Uterus (tissue), 3 donors: ENCODE measurements at regions not wholly inside any gene's neighbourhood (a gene's known extent, or its start where the extent isn't known, plus 50 kb on each side); places are given as distances from the start of the nearest gene placed in this dataset.
"Not testable (repeated sequence)": the region's sequence is repeated elsewhere in the genome, so short reads cannot be mapped to it uniquely, and the experiment has no call there.

Source experiments
- DNase-seq, 2 donors: peaks; one replicate each; pipeline ENCODE4 v3.0.0-alpha.2; 2019 to 2020
- H3K27ac ChIP-seq, 2 donors: fragments of 200-600 bp; sonication (generic); 1 replicate in 1 of 2; 2 replicates in 1 of 2; pipeline ENCODE4 v1.5.1; 2016 to 2018
- H3K27me3 ChIP-seq, 2 donors: fragments of 200-600 bp; sonication (generic); one replicate each; pipeline ENCODE4 v1.5.1; 2018 to 2019; ENCODE audit warnings: control low read depth in 1 of 2
- H3K36me3 ChIP-seq, 2 donors: fragments of 200-600 bp; sonication (generic); one replicate each; pipeline ENCODE4 v1.5.1; 2019; ENCODE audit warnings: control low read depth in 1 of 2
- H3K4me1 ChIP-seq, 2 donors: fragments of 200-600 bp; sonication (generic); one replicate each; pipeline ENCODE4 v1.5.1; 2018 to 2019; ENCODE audit warnings: control low read depth in 1 of 2
- H3K4me3 ChIP-seq, 2 donors: fragments of 200-600 bp; sonication (generic); 1 replicate in 1 of 2; 2 replicates in 1 of 2; pipeline ENCODE4 v1.5.1; 2018 to 2019; ENCODE audit warnings: mild to moderate bottlenecking in 1 of 2
- H3K9me3 ChIP-seq, 2 donors: fragments of 200-600 bp; sonication (generic); one replicate each; pipeline ENCODE4 v1.5.1; 2019; ENCODE audit warnings: control low read depth in 1 of 2
- CTCF ChIP-seq, 4 experiments: fragments of 200-600 bp in 2 of 4; fragments of 450-650 bp in 2 of 4; sonication (generic) in 2 of 4; IDR thresholded peaks; one replicate each; pipeline ENCODE4 v1.5.1; 2016 to 2019; ENCODE audit warnings: antibody characterized with exemption in 4 of 4, mild to moderate bottlenecking in 2 of 4, moderate library complexity in 1 of 4
- POLR2A ChIP-seq, 2 donors: fragments of 450-650 bp; IDR thresholded peaks; one replicate each; pipeline ENCODE4 v1.6.1; 2016; ENCODE audit warnings: antibody characterized with exemption in 2 of 2, mild to moderate bottlenecking in 1 of 2, moderate library complexity in 1 of 2
- intact Hi-C: fragments of 100-400 bp; cut with DNase I; formaldehyde crosslinking; loops from one replicate; pipeline ENCODE4 v1.15.1; 2023; ENCODE audit warnings: low total_unique reads
- donor health status: DM: yes; HTN: yes; CAD: no.

GRCh38 chr22:23470811-23471389, 109.2 kb downstream of the IGLL1 start:
- Histone ChIP-seq H3K4me1 (no peaks in the 10 kb centered on the region), H3K4me3 (no peak overlapping the region), H3K27me3 (no peaks in the 10 kb centered on the region), H3K36me3 (no peaks in the 10 kb centered on the region), H3K9me3 (no peaks in the 10 kb centered on the region), H3K27ac (no peak overlapping the region)
- intact Hi-C loops = no loop called here
- no peak for DNase-seq
- no peak for TF ChIP-seq POLR2A (IDR thresholded peaks at IDR 0.05)
- TF ChIP-seq CTCF (IDR thresholded peaks at IDR 0.05) = no peak

GRCh38 chr22:23467721-23468294, 112.3 kb downstream of the IGLL1 start:
- DNase-seq = no peak
- no peak for TF ChIP-seq CTCF (IDR thresholded peaks at IDR 0.05)
- no peak for TF ChIP-seq POLR2A (IDR thresholded peaks at IDR 0.05)
- Histone ChIP-seq H3K4me1 (no peaks in the 10 kb centered on the region), H3K9me3 (no peaks in the 10 kb centered on the region), H3K36me3 (no peaks in the 10 kb centered on the region), H3K27ac (no peak overlapping the region), H3K27me3 (no peaks in the 10 kb centered on the region), H3K4me3 (no peak overlapping the region)
- intact Hi-C loops = no loop called here

- H3K4me1 ChIP-seq = no peaks in the 10 kb centered on the region
- TF ChIP-seq CTCF (IDR thresholded peaks at IDR 0.05) (no peak), POLR2A (IDR thresholded peaks at IDR 0.05) (no peak)
- H3K4me3 ChIP-seq = no peak overlapping the region
- no peak overlapping the region for H3K27ac ChIP-seq
- H3K27me3 ChIP-seq = no peaks in the 10 kb centered on the region
- DNase-seq = no peak
- H3K9me3 ChIP-seq = no peaks in the 10 kb centered on the region
- no peaks in the 10 kb centered on the region for H3K36me3 ChIP-seq
- intact Hi-C loops = no loop called here
Measured at GRCh38 chr22:23466351-23466750, 113.7 kb downstream of the IGLL1 start.

- intact Hi-C loops, H3K27ac ChIP-seq, H3K36me3 ChIP-seq, H3K9me3 ChIP-seq, H3K4me1 ChIP-seq, DNase-seq, H3K4me3 ChIP-seq, H3K27me3 ChIP-seq: not testable (repeated sequence)
Measured at GRCh38 chr22:23464796-23465195, 115.3 kb downstream of the IGLL1 start.

GRCh38 chr22:23460517-23461031, 119.5 kb downstream of the IGLL1 start:
- H3K36me3 ChIP-seq, intact Hi-C loops, H3K4me3 ChIP-seq, H3K27me3 ChIP-seq, H3K27ac ChIP-seq, DNase-seq, H3K9me3 ChIP-seq, H3K4me1 ChIP-seq: not testable (repeated sequence)

- intact Hi-C loops, H3K27me3 ChIP-seq, H3K36me3 ChIP-seq, H3K27ac ChIP-seq, H3K4me1 ChIP-seq, H3K9me3 ChIP-seq, DNase-seq, H3K4me3 ChIP-seq: not testable (repeated sequence)
Measured at GRCh38 chr22:23459645-23460516, 120.2 kb downstream of the IGLL1 start.
